Ovary (tissue), 7 donors: ENCODE measurements at regions not wholly inside any gene's neighbourhood (a gene's known extent, or its start where the extent isn't known, plus 50 kb on each side); places are given as distances from the start of the nearest gene placed in this dataset.

Experiments
- DNase-seq, 5 donors: peaks; one replicate each; pipeline ENCODE4 v3.0.0-alpha.2; 2019 to 2020
- H3K27ac ChIP-seq, 2 donors: fragments of 200-600 bp; one replicate each; pipeline versions ENCODE4 v1.5.1 to v1.8.0; 2019 to 2022
- H3K27me3 ChIP-seq: fragments of 200-600 bp; one replicate; pipeline ENCODE4 v1.8.0; 2022
- H3K36me3 ChIP-seq: fragments of 200-600 bp; sonication (generic); one replicate; pipeline ENCODE4 v1.5.1; 2019
- H3K4me1 ChIP-seq: one replicate; pipeline ENCODE4 v1.8.1; 2013; ENCODE audit warnings: mild to moderate bottlenecking, moderate library complexity; ENCODE audit not compliant: insufficient read depth
- H3K4me3 ChIP-seq: fragments of 200-600 bp; sonication (generic); one replicate; pipeline ENCODE4 v1.5.1; 2017
- H3K9me3 ChIP-seq, 2 donors: fragments of 200-600 bp in 1 of 2; sonication (generic) in 1 of 2; one replicate each; pipeline versions ENCODE4 v1.5.1 to v1.8.1; 2013 to 2019; ENCODE audit warnings: mild to moderate bottlenecking in 1 of 2, moderate library complexity in 1 of 2
- EP300 ChIP-seq: sonication (generic); formaldehyde crosslinking; IDR thresholded peaks from one replicate; pipeline ENCODE4 v1.6.1; 2017; ENCODE audit warnings: antibody characterized with exemption
- POLR2A ChIP-seq: fragments of 450-650 bp; IDR thresholded peaks from one replicate; pipeline ENCODE4 v1.6.1; 2017; ENCODE audit warnings: antibody characterized with exemption, mild to moderate bottlenecking, moderate library complexity
- WGBS, 3 donors: extraction: QIAGEN DNeasy Blood & Tissue Kit in 1 of 3; methylation state at CpG; one replicate each; pipeline versions ENCODE4 v1.1.5 to v1.1.7; 2013 to 2017; 5-methylcytosine and 5-hydroxymethylcytosine counted together
- intact Hi-C, 4 donors: fragments of 100-400 bp; cut with DNase I; formaldehyde crosslinking; loops; one replicate each; pipeline versions ENCODE4 v1.11.0 to v1.15.1; 2022 to 2023
- TF ChIP-seq, protein P1 (sequence below), 3 donors: fragments of 450-650 bp in 2 of 3; fragments of 200-600 bp in 1 of 3; IDR thresholded peaks; one replicate each; pipeline versions ENCODE4 v1.5.1 to v1.8.0; 2016 to 2022; ENCODE audit warnings: antibody characterized with exemption in 3 of 3, mild to moderate bottlenecking in 1 of 3
- donor health status: DM: no; HTN: no; CAD: no; lungs with moderate emphysema.
- donor health status: DM: no; HTN: no; CAD: no.
- donor health status: Bipolar disorder and iron deficiency.
- donor health status: DM: no; HTN: no; CAD: no.
- donor health status: DM: yes; HTN: yes; CAD: no.

DNA sequence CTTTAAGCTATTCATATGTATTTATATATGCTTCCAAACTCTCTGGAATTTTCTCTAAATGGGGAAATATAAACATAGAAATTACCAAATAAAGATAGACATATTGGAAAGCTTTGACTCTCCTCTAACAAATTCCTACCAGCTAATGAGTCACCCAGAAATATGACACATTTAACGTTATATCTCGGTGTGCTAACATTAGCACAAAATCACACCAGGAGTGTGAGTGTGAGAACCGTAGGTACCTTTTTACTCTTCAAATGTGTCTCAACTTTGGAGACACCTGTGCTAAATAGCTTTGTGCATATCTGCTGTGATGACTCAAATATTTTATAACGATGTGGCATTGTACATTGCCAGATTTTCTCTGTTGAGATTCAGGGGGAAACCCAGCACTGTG lies 714.4 kb downstream of the METTL15 start:
- 74 to 85% (median 78%) methylated on average over 4 of the region's 4 CpGs for WGBS, 3 donors

DNA sequence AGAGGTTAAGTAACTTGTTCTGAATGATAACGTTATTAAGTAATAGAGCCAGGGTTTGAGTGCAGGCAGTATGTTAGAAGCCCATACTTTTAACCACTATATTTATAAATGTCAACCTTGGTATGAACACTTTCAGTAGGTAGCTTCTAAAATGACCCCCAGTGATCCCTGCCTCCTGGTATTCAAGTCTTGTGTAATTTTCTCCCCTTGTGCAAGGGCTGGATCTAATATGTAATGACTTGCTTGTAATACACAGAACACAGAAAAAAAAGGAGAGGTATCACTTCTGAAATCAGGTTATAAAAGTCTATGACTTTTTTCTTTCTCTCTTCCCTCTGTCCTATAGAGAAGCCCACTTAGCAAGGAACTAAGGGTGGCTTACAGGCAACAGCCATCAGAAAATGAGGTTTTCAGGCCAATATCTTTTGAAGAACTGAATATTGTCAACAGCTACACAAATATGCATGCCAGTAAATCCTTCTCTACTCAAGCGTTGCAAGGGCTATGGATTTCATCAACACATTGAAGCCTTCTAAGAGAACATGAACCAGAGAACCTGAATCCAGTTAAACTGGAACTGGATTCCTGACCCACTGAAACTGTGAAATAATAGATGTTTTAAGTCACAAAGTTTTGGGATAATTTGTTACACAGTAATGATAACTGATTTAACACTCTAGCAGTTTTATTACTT lies 712.3 kb downstream of the METTL15 start:
- H3K4me1 ChIP-seq = no peaks in the 10 kb centered on the region
- no peak overlapping the region for H3K4me3 ChIP-seq
- no peaks in the 10 kb centered on the region for H3K27me3 ChIP-seq
- no peak overlapping the region for H3K27ac ChIP-seq
- DNase-seq = no peak
- no peaks in the 10 kb centered on the region for H3K9me3 ChIP-seq
- no peak for TF ChIP-seq EP300
- TF ChIP-seq, protein P1, sequence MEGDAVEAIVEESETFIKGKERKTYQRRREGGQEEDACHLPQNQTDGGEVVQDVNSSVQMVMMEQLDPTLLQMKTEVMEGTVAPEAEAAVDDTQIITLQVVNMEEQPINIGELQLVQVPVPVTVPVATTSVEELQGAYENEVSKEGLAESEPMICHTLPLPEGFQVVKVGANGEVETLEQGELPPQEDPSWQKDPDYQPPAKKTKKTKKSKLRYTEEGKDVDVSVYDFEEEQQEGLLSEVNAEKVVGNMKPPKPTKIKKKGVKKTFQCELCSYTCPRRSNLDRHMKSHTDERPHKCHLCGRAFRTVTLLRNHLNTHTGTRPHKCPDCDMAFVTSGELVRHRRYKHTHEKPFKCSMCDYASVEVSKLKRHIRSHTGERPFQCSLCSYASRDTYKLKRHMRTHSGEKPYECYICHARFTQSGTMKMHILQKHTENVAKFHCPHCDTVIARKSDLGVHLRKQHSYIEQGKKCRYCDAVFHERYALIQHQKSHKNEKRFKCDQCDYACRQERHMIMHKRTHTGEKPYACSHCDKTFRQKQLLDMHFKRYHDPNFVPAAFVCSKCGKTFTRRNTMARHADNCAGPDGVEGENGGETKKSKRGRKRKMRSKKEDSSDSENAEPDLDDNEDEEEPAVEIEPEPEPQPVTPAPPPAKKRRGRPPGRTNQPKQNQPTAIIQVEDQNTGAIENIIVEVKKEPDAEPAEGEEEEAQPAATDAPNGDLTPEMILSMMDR (IDR thresholded peaks at IDR 0.05) = no peak
- TF ChIP-seq POLR2A = no peak
- intact Hi-C loops = no loop called here
- 74 to 88% (median 80%) methylated on average over 2 of the region's 2 CpGs for WGBS, 3 donors
- no peaks in the 10 kb centered on the region for H3K36me3 ChIP-seq

More for the DNA sequence above, 714.4 kb downstream of the METTL15 start:
- Histone ChIP-seq H3K4me3 (no peak overlapping the region), H3K4me1 (no peaks in the 10 kb centered on the region), H3K9me3 (peaks cover 0 to 2% of the 10 kb centered on the region in 2 donors), H3K36me3 (no peaks in the 10 kb centered on the region), H3K27me3 (no peaks in the 10 kb centered on the region), H3K27ac (no peak overlapping the region)
- TF ChIP-seq, protein P1 (IDR thresholded peaks at IDR 0.05) = no peak
- no peak for TF ChIP-seq POLR2A
- no peak for TF ChIP-seq EP300
- no peak for DNase-seq
- intact Hi-C loops = no loop called here

DNA sequence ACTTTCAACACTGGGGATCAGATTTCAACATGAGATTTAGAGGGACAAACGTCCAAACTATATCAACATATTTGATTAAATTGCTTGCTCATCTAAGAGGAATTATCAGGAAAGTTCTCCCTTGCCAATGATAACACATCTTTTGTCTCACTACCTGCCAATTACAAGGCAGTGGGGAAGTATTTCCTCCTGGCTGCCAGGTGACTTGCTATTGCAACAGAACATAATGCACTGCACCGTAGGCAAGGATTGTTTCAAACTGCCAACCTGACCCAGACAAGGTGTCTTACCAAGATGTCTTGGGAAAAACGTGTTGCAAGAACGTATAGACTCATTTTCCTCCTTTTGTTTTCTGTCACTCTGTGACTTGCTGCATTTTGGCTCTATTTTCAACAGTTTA lies 711.6 kb downstream of the METTL15 start:
- WGBS, 3 donors = 60 to 71% (median 65%) methylated on average over 4 of the region's 4 CpGs
- Histone ChIP-seq H3K9me3 (no peaks in the 10 kb centered on the region), H3K27ac (no peak overlapping the region), H3K4me3 (no peak overlapping the region), H3K27me3 (no peaks in the 10 kb centered on the region), H3K4me1 (no peaks in the 10 kb centered on the region), H3K36me3 (no peaks in the 10 kb centered on the region)
- intact Hi-C loops = no loop called here
- TF ChIP-seq EP300 = no peak
- TF ChIP-seq, protein P1 (IDR thresholded peaks at IDR 0.05) = no peak
- DNase-seq = no peak

DNA sequence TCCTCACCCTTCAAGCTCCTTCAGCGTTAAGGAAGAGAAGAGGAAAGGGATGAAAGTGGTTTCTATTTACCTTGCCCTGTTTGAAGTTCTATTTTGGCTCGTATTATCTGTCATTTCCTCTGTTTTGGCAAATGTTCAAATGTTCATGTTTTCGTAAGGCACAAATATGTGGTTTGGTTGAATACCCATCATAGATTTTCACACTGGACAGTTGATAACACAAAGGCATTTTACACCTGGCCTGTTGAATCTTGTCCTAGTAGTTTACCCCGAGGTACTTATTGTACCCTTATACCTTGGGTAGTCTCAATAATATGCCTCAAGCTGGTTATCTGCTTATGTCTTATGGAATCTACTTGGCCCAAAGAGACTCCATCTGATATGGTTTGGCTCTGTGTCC lies 706.9 kb downstream of the METTL15 start:
- no peak for DNase-seq
- Histone ChIP-seq H3K4me3 (no peak overlapping the region), H3K9me3 (no peaks in the 10 kb centered on the region), H3K4me1 (no peaks in the 10 kb centered on the region), H3K36me3 (no peaks in the 10 kb centered on the region), H3K27ac (no peak overlapping the region), H3K27me3 (no peaks in the 10 kb centered on the region)
- 65 to 75% (median 68%) methylated on average over 4 of the region's 4 CpGs for WGBS, 3 donors
- TF ChIP-seq POLR2A (no peak), EP300 (no peak)
- TF ChIP-seq, protein P1 (IDR thresholded peaks at IDR 0.05) = no peak
- intact Hi-C loops = no loop called here
